Effector memory CD4-positive, alpha-beta T cell (primary cell): ENCODE measurements at regions not wholly inside any gene's neighbourhood (a gene's known extent, or its start where the extent isn't known, plus 50 kb on each side); places are given as distances from the start of the nearest gene placed in this dataset.
"Not testable (repeated sequence)": the region's sequence is repeated elsewhere in the genome, so short reads cannot be mapped to it uniquely, and the experiment has no call there.

Experiments used
- DNase-seq, 3 donors: peaks; one replicate each; pipeline ENCODE4 v3.0.0-alpha.2; 2020
- H3K27ac ChIP-seq: 2 replicates; pipeline ENCODE4 v1.7.0; 2013; ENCODE audit warnings: mild to moderate bottlenecking, low read length, moderate library complexity; ENCODE audit not compliant: insufficient read depth, poor library complexity, severe bottlenecking
- H3K27me3 ChIP-seq: replicated peaks from 2 replicates; pipeline ENCODE4 v1.7.0; 2013; ENCODE audit warnings: mild to moderate bottlenecking, low read length; ENCODE audit not compliant: insufficient read depth, control insufficient read depth, poor library complexity, severe bottlenecking
- H3K36me3 ChIP-seq: 2 replicates; pipeline ENCODE4 v1.7.0; 2013; ENCODE audit warnings: mild to moderate bottlenecking, low read length, moderate library complexity; ENCODE audit not compliant: control insufficient read depth, insufficient read depth
- H3K4me1 ChIP-seq: 2 replicates; pipeline ENCODE4 v1.7.0; 2013; ENCODE audit warnings: low read length, mild to moderate bottlenecking; ENCODE audit not compliant: control insufficient read depth, insufficient read depth, poor library complexity, severe bottlenecking
- H3K4me3 ChIP-seq: 2 replicates; pipeline ENCODE4 v1.7.0; 2013; ENCODE audit warnings: low read length, low read depth, mild to moderate bottlenecking; ENCODE audit not compliant: insufficient read depth, poor library complexity, severe bottlenecking
- H3K9me3 ChIP-seq: 2 replicates; pipeline ENCODE4 v1.7.0; 2013; ENCODE audit warnings: mild to moderate bottlenecking, low read length, moderate library complexity; ENCODE audit not compliant: control insufficient read depth

DNA sequence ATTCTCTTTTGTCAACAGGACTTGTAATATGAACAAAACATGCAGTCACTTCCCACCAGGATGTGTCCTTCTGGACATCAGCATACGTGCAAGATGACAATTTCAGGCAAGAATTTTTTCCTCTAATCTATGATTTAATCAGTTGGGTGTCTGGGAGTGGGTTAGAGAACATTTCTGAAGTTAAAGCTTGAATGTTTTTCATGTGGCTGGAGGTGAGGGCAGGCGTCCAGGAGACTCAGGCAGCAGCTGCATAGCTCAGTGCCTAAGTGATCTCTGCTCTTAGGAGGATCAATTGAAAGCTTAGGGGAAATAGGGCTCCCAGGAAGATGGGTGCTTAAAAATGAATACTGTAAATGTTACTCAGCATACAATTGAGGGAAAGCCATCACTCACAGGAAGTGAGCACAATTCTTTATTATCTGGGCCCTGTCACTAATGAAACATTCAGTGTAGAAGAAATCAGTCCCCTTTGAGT lies 457.6 kb upstream of the KLF6 start:
- H3K36me3 ChIP-seq, result no peaks in the 10 kb centered on the region
- H3K9me3 ChIP-seq, result no peaks in the 10 kb centered on the region
- no peaks in the 10 kb centered on the region for H3K27me3 ChIP-seq
- no peak overlapping the region for H3K4me3 ChIP-seq
- no peaks in the 10 kb centered on the region for H3K4me1 ChIP-seq
- no peak overlapping the region for H3K27ac ChIP-seq
- DNase-seq, result no peak

- H3K36me3 ChIP-seq, result no peaks in the 10 kb centered on the region
- DNase-seq, result no peak
- no peaks in the 10 kb centered on the region for H3K9me3 ChIP-seq
- H3K27ac ChIP-seq, result no peak overlapping the region
- H3K4me1 ChIP-seq, result no peaks in the 10 kb centered on the region
- no peak overlapping the region for H3K4me3 ChIP-seq
- H3K27me3 ChIP-seq, result no peaks in the 10 kb centered on the region
Observed at GRCh38 chr10:4241724-4242345, 456.8 kb upstream of the KLF6 start.

DNA sequence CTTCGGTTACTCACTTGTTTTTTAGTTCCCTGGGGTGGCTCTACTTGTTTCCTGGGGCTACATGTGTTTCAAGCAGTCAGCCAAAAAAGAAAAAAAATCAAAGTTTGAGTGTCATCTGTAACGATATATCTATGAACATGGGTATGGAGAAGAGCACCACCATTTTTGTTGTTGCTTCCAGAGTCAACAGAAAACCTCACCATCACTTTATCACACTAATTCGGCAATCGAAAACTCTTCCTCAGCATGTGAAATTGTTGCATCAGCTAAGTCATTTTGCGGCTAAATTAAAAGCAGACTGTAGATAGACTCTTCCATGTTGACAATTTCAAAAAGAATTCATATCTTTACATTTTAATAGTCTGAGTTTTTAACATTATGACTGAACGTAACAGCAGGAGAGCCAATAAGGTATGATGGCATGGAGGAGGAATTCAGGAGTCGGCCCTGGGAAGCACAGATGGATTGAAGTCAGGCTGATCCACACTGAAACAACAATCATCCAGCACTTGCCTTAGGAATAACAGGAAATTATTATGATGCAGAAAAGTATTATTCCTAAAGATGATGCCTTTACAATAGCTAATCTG lies 455.7 kb upstream of the KLF6 start:
- DNase-seq, result no peak
- Histone ChIP-seq H3K9me3 (no peaks in the 10 kb centered on the region), H3K4me3 (no peak overlapping the region), H3K36me3 (no peaks in the 10 kb centered on the region), H3K27me3 (no peaks in the 10 kb centered on the region), H3K4me1 (no peaks in the 10 kb centered on the region), H3K27ac (no peak overlapping the region)

GRCh38 chr10:4239186-4239585 lies 454.2 kb upstream of the KLF6 start:
- Histone ChIP-seq H3K4me3 (no peak overlapping the region), H3K36me3 (no peaks in the 10 kb centered on the region), H3K27ac (no peak overlapping the region), H3K9me3 (no peaks in the 10 kb centered on the region), H3K27me3 (no peaks in the 10 kb centered on the region), H3K4me1 (no peaks in the 10 kb centered on the region)
- no peak for DNase-seq

- not testable (repeated sequence) for H3K27me3 ChIP-seq, DNase-seq, H3K36me3 ChIP-seq, H3K27ac ChIP-seq, H3K4me3 ChIP-seq, H3K4me1 ChIP-seq, H3K9me3 ChIP-seq
Observed at GRCh38 chr10:4236905-4237304, 451.9 kb upstream of the KLF6 start.

DNA sequence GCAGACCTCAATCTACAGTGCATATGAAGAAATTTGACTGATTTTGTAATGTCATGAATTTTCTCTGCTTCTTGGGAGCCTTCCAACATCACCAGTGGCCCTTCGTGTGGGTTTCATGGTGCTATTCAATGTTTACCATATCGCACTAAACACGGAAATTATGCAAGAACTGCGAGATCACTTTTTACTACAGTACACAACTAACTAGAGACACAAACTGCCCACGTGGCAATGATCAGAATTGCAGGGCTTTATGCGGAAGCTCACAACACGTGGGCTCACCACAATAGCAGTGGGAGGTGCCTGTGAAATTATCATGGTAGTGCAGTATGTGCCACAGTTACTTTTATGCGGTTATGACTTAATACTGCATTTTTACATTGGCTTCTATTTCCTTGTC lies 449.7 kb upstream of the KLF6 start:
- Histone ChIP-seq H3K4me3 (no peak overlapping the region), H3K4me1 (peaks cover 3% of the 10 kb centered on the region), H3K27me3 (no peaks in the 10 kb centered on the region), H3K36me3 (no peaks in the 10 kb centered on the region), H3K27ac (no peak overlapping the region), H3K9me3 (no peaks in the 10 kb centered on the region)
- DNase-seq, result peak; percentile 14 to 34 (median 18)

DNA sequence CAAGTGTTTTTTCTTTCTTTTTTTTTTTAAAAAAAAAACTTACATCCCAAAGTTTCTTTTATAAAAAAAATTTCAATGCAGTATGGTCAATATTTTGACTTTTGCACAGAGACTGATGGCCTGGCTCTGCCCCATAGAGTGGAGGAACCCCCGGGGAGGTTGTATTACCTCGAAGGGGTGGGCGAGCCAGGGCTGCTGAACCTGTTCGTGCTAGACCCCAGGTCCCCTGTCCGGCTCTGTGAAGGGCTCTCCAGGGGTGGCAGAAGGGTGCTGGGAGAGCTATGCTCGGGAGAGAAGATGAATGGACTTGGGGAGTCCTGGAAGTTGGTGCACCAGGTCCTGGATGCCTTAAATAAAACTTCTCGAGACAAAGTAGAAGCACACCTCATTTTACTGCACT lies 446.4 kb upstream of the KLF6 start:
- H3K4me3 ChIP-seq, result no peak overlapping the region
- H3K27me3 ChIP-seq, result no peaks in the 10 kb centered on the region
- no peak overlapping the region for H3K27ac ChIP-seq
- H3K9me3 ChIP-seq, result no peaks in the 10 kb centered on the region
- peaks cover 3% of the 10 kb centered on the region for H3K4me1 ChIP-seq
- no peaks in the 10 kb centered on the region for H3K36me3 ChIP-seq
- DNase-seq, result no peak

GRCh38 chr10:4230036-4230435 lies 445.0 kb upstream of the KLF6 start:
- Histone ChIP-seq H3K9me3 (no peaks in the 10 kb centered on the region), H3K4me1 (peaks cover 3% of the 10 kb centered on the region), H3K27ac (no peak overlapping the region), H3K36me3 (no peaks in the 10 kb centered on the region), H3K4me3 (no peak overlapping the region), H3K27me3 (no peaks in the 10 kb centered on the region)
- no peak for DNase-seq

- H3K9me3 ChIP-seq, result no peaks in the 10 kb centered on the region
- no peak for DNase-seq
Observed at GRCh38 chr10:4229106-4229505, 444.1 kb upstream of the KLF6 start.

DNA sequence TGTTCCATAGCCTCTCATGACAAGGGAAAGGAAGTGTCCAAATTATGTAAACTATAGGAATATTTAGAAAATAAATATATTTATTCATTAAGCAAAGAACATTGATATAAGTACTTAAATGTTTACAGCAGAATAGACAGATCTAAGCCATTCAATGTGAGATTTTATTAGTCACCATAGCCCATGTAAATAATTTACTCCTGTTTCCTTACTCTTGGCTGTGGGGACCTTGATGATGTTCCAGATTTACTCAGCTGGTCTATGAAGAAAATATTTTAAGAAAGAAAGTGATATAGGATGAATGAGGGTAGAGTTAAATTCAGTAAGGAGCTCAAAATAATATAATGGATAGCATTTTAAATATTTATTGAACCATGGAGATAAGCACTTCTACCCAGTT lies 442.6 kb upstream of the KLF6 start:
- Histone ChIP-seq H3K4me1 (peaks cover 3% of the 10 kb centered on the region), H3K27me3 (no peaks in the 10 kb centered on the region), H3K9me3 (no peaks in the 10 kb centered on the region), H3K27ac (no peak overlapping the region), H3K4me3 (no peak overlapping the region), H3K36me3 (no peaks in the 10 kb centered on the region)
- no peak for DNase-seq

More at GRCh38 chr10:4229106-4229505, 444.1 kb upstream of the KLF6 start:
- Histone ChIP-seq H3K27ac (no peak overlapping the region), H3K4me1 (peaks cover 3% of the 10 kb centered on the region), H3K4me3 (no peak overlapping the region), H3K27me3 (no peaks in the 10 kb centered on the region), H3K36me3 (no peaks in the 10 kb centered on the region)
